ENCODE measurements at regions not wholly inside any gene's neighbourhood (a gene's known extent, or its start where the extent isn't known, plus 50 kb on each side); places are given as distances from the start of the nearest gene placed in this dataset.

- TF ChIP-seq CBX3 (IDR thresholded peaks at IDR 0.05; ENCODE audit: low read depth) (no peak), CTCF (IDR thresholded peaks at IDR 0.05 in 2 of 3, conservative IDR thresholded peaks at IDR 0.05 in 1 of 3; ENCODE audit: borderline replicate concordance in 1 of 3, insufficient read depth in 1 of 3, low read depth in 2 of 3, low read length in 2 of 3) (no peak), POLR2AphosphoS5 (IDR thresholded peaks at IDR 0.05; ENCODE audit: low read depth, low read length) (no peak), EZH2phosphoT487 (IDR thresholded peaks at IDR 0.05; ENCODE audit: borderline replicate concordance) (no peak), POLR2A (IDR thresholded peaks at IDR 0.05; ENCODE audit: borderline replicate concordance, extremely low read depth, insufficient read depth, insufficient read length) (no peak), REST (IDR thresholded peaks at IDR 0.05; ENCODE audit: low read depth) (no peak), RAD21 (IDR thresholded peaks at IDR 0.05; ENCODE audit: low read depth) (no peak)
Measured at GRCh38 chr7:131241386-131241785, 86.3 kb upstream of the MKLN1 start.
